ENCODE measurements at regions not wholly inside any gene's neighbourhood (a gene's known extent, or its start where the extent isn't known, plus 50 kb on each side); places are given as distances from the start of the nearest gene placed in this dataset.

- ChIA-PET CTCF (no interaction called here), POLR2A (ENCODE audit: unreplicated experiment) (no interaction called here)
- Histone ChIP-seq H2AK9ac (replicated peaks; ENCODE audit: low read depth, low read length, poor library complexity) (no peak overlapping the region), H3K9me1 (ENCODE audit: insufficient read depth, low read length) (no peaks in the 10 kb centered on the region), H3K4me3 (ENCODE audit: insufficient read depth, low read depth, low read length) (no peak overlapping the region), H3K18ac (ENCODE audit: low read depth, low read length) (no peak overlapping the region), H4K20me1 (ENCODE audit: insufficient read depth, low read length) (no peaks in the 10 kb centered on the region), H3K9ac (ENCODE audit: low read depth, low read length) (no peak overlapping the region), H3K4me1 (ENCODE audit: control insufficient read depth, insufficient read depth, low read length) (no peaks in the 10 kb centered on the region), H3K9me3 (ENCODE audit: control insufficient read depth, insufficient read depth, low read length) (no peaks in the 10 kb centered on the region), H2AK5ac (ENCODE audit: low read depth, low read length) (no peak overlapping the region), H2BK5ac (ENCODE audit: low read depth, low read length, poor library complexity, severe bottlenecking) (no peak overlapping the region), H3K36me3 (ENCODE audit: control insufficient read depth, insufficient read depth, low read length) (no peaks in the 10 kb centered on the region), H4K5ac (ENCODE audit: low read depth, low read length) (no peak overlapping the region), H3K79me1 (ENCODE audit: low read depth in 1 of 2, low read length in 2 of 2) (no peaks in the 10 kb centered on the region), H3K23ac (ENCODE audit: low read depth, low read length) (no peak overlapping the region), H4K91ac (ENCODE audit: insufficient read depth, low read depth, low read length) (no peak overlapping the region), H4K8ac (ENCODE audit: low read depth in 2 of 2, low read length in 2 of 2) (no peak overlapping the region), H3K27ac (ENCODE audit: insufficient read depth, low read length) (no peak overlapping the region), H3K27me3 (ENCODE audit: control insufficient read depth, insufficient read depth, low read length) (no peaks in the 10 kb centered on the region), H2BK20ac (ENCODE audit: low read depth, low read length) (no peak overlapping the region), H3K14ac (replicated peaks; ENCODE audit: low read depth, low read length) (no peak overlapping the region), H3K4ac (ENCODE audit: low read depth, low read length) (no peak overlapping the region), H3K4me2 (ENCODE audit: low read depth, low read length) (no peak overlapping the region), H2BK120ac (ENCODE audit: low read depth, low read length) (no peak overlapping the region), H3K56ac (ENCODE audit: extremely low read depth, insufficient read depth, low read length) (no peak overlapping the region), H2BK15ac (ENCODE audit: low read depth, low read length) (no peak overlapping the region), H2AFZ (replicated peaks; ENCODE audit: low read length, poor library complexity) (no peak overlapping the region)
- DNase-seq: no peak
- dilution Hi-C loops (cut with HindIII; ENCODE audit: low sequenced_read_pairs, unreplicated experiment): no loop called here
- no CpG with 5 or more reads among the region's 3 CpGs for WGBS, 2 experiments (ENCODE audit: extremely low coverage in 2 of 2, insufficient read length in 1 of 2)
- no peak for ATAC-seq (ENCODE audit: low read depth)
- in situ Hi-C loops (cut with MboI; ENCODE audit: low sequenced_read_pairs): no loop called here
- BruUV-seq (replicated peaks): no TSS peak
- intact Hi-C loops (cut with micrococcal nuclease): no loop called here
- TF ChIP-seq POLR2A (IDR thresholded peaks at IDR 0.05; ENCODE audit: low read depth, low read length) (no peak), RCOR1 (IDR thresholded peaks at IDR 0.05; ENCODE audit: insufficient replicate concordance, low read length) (no peak), MAFK (IDR thresholded peaks at IDR 0.05; ENCODE audit: low read depth, low read length) (peak; percentile 80), MAZ (IDR thresholded peaks at IDR 0.05; ENCODE audit: borderline replicate concordance, low read depth, low read length) (no peak), CEBPB (IDR thresholded peaks at IDR 0.05; ENCODE audit: low read depth, low read length) (no peak), MXI1 (IDR thresholded peaks at IDR 0.05; ENCODE audit: borderline replicate concordance, low read depth, low read length) (no peak), FOS (IDR thresholded peaks at IDR 0.05; ENCODE audit: low read depth, low read length) (no peak)
Measured at GRCh38 chr7:16244469-16244868, 176.9 kb downstream of the CRPPA start.
